ENCODE measurements at regions not wholly inside any gene's neighbourhood (a gene's known extent, or its start where the extent isn't known, plus 50 kb on each side); places are given as distances from the start of the nearest gene placed in this dataset.

- no peak overlapping the region for H3K4ac ChIP-seq (ENCODE audit: low read depth, low read length)
- no peaks in the 10 kb centered on the region for H3K9me1 ChIP-seq (ENCODE audit: insufficient read depth, low read length)
- H2BK20ac ChIP-seq (ENCODE audit: low read depth, low read length): no peak overlapping the region
- no peak overlapping the region for H2BK120ac ChIP-seq (ENCODE audit: low read depth, low read length)
- H3K4me3 ChIP-seq (ENCODE audit: insufficient read depth, low read depth, low read length): no peak overlapping the region
- DNase-seq (no peak), ATAC-seq (ENCODE audit: low read depth) (no peak)
- H2BK5ac ChIP-seq (ENCODE audit: low read depth, low read length, poor library complexity, severe bottlenecking): no peak overlapping the region
- H3K14ac ChIP-seq (replicated peaks; ENCODE audit: low read depth, low read length): no peak overlapping the region
- no peaks in the 10 kb centered on the region for H3K36me3 ChIP-seq (ENCODE audit: control insufficient read depth, insufficient read depth, low read length)
- H3K9me3 ChIP-seq (ENCODE audit: control insufficient read depth, insufficient read depth, low read length): no peaks in the 10 kb centered on the region
- no peak overlapping the region for H3K9ac ChIP-seq (ENCODE audit: low read depth, low read length)
- WGBS, 2 experiments (ENCODE audit: extremely low coverage in 2 of 2, insufficient read length in 1 of 2): no CpG with 5 or more reads among the region's 7 CpGs
- H3K56ac ChIP-seq (ENCODE audit: extremely low read depth, insufficient read depth, low read length): no peak overlapping the region
- intact Hi-C loops (cut with micrococcal nuclease) (no loop called here), in situ Hi-C loops (cut with MboI; ENCODE audit: low sequenced_read_pairs) (no loop called here), dilution Hi-C loops (cut with HindIII; ENCODE audit: low sequenced_read_pairs, unreplicated experiment) (no loop called here)
- H3K4me2 ChIP-seq (ENCODE audit: low read depth, low read length): no peak overlapping the region
- no peak overlapping the region for H3K23ac ChIP-seq (ENCODE audit: low read depth, low read length)
- ChIA-PET CTCF (no interaction called here), POLR2A (ENCODE audit: unreplicated experiment) (no interaction called here)
- no peak overlapping the region for H3K27ac ChIP-seq (ENCODE audit: insufficient read depth, low read length)
- H3K18ac ChIP-seq (ENCODE audit: low read depth, low read length): no peak overlapping the region
- no peak overlapping the region for H2AK5ac ChIP-seq (ENCODE audit: low read depth, low read length)
- no TSS peak for BruUV-seq (replicated peaks)
- H3K4me1 ChIP-seq (ENCODE audit: control insufficient read depth, insufficient read depth, low read length): no peaks in the 10 kb centered on the region
- no peak overlapping the region for H4K8ac ChIP-seq (ENCODE audit: low read depth in 2 of 2, low read length in 2 of 2)
- H4K5ac ChIP-seq (ENCODE audit: low read depth, low read length): no peak overlapping the region
- TF ChIP-seq ELK1 (IDR thresholded peaks at IDR 0.05; ENCODE audit: borderline replicate concordance, low read depth, low read length): no peak
- TF ChIP-seq SMC3 (IDR thresholded peaks at IDR 0.05; ENCODE audit: low read depth, low read length): no peak
- no peak for TF ChIP-seq CTCF (conservative IDR thresholded peaks at IDR 0.05; ENCODE audit: low read depth, low read length)
- no peak for TF ChIP-seq MAZ (IDR thresholded peaks at IDR 0.05; ENCODE audit: borderline replicate concordance, low read depth, low read length)
- no peak for TF ChIP-seq USF2 (IDR thresholded peaks at IDR 0.05; ENCODE audit: low read depth, low read length)
- TF ChIP-seq POLR2A (IDR thresholded peaks at IDR 0.05; ENCODE audit: low read depth, low read length): no peak
- TF ChIP-seq FOS (IDR thresholded peaks at IDR 0.05; ENCODE audit: low read depth, low read length): no peak
- no peak for TF ChIP-seq RCOR1 (IDR thresholded peaks at IDR 0.05; ENCODE audit: insufficient replicate concordance, low read length)
- no peak overlapping the region for H4K91ac ChIP-seq (ENCODE audit: insufficient read depth, low read depth, low read length)
- H2AK9ac ChIP-seq (replicated peaks; ENCODE audit: low read depth, low read length, poor library complexity): no peak overlapping the region
- H2BK15ac ChIP-seq (ENCODE audit: low read depth, low read length): no peak overlapping the region
- H3K27me3 ChIP-seq (ENCODE audit: control insufficient read depth, insufficient read depth, low read length): no peaks in the 10 kb centered on the region
- H2AFZ ChIP-seq (replicated peaks; ENCODE audit: low read length, poor library complexity): no peak overlapping the region
- H3K79me1 ChIP-seq (ENCODE audit: low read depth in 1 of 2, low read length in 2 of 2): no peaks in the 10 kb centered on the region
- no peaks in the 10 kb centered on the region for H4K20me1 ChIP-seq (ENCODE audit: insufficient read depth, low read length)
Measured at GRCh38 chr7:34457329-34457728, 200.7 kb upstream of the NPSR1 start.

All from IMR-90 (cell line).